Stimulated activated CD4-positive, alpha-beta T cell treated with anti-CD3 and anti-CD28 coated beads, Interleukin-4, amount 100 ng/mL, for 24 hours (primary cell): ENCODE measurements at regions not wholly inside any gene's neighbourhood (a gene's known extent, or its start where the extent isn't known, plus 50 kb on each side); places are given as distances from the start of the nearest gene placed in this dataset.
"Not testable (repeated sequence)": the region's sequence is repeated elsewhere in the genome, so short reads cannot be mapped to it uniquely, and the experiment has no call there.

Experiments used
- DNase-seq: peaks from one replicate; pipeline ENCODE4 v3.0.0-alpha.2; 2020

- DNase-seq = no peak
Measured at GRCh38 chr7:142460402-142461117, 202.7 kb upstream of the PRSS58 start.

- peak; percentile 39 for DNase-seq
Measured at GRCh38 chr7:142459551-142459963, 201.7 kb upstream of the PRSS58 start.

GRCh38 chr7:142457146-142457703, 199.4 kb upstream of the PRSS58 start:
- no peak for DNase-seq

- DNase-seq = no peak
Measured at GRCh38 chr7:142455392-142455791, 197.5 kb upstream of the PRSS58 start.

- peak; percentile 18 for DNase-seq
Measured at GRCh38 chr7:142454862-142455261, 197.0 kb upstream of the PRSS58 start.

- no peak for DNase-seq
Measured at GRCh38 chr7:142452791-142453190, 194.9 kb upstream of the PRSS58 start.

GRCh38 chr7:142451817-142452216, 194.0 kb upstream of the PRSS58 start:
- DNase-seq = no peak

- no peak for DNase-seq
Measured at GRCh38 chr7:142451296-142451695, 193.4 kb upstream of the PRSS58 start.

GRCh38 chr7:142450695-142451094, 192.8 kb upstream of the PRSS58 start:
- DNase-seq = no peak

GRCh38 chr7:142450206-142450605, 192.3 kb upstream of the PRSS58 start:
- no peak for DNase-seq

- not testable (repeated sequence) for DNase-seq
Measured at GRCh38 chr7:142448857-142449256, 191.0 kb upstream of the PRSS58 start.

GRCh38 chr7:142447762-142448161, 189.9 kb upstream of the PRSS58 start:
- no peak for DNase-seq

- DNase-seq = peak; percentile 38
Measured at GRCh38 chr7:142445019-142445686, 187.3 kb upstream of the PRSS58 start.

- no peak for DNase-seq
Measured at GRCh38 chr7:142443216-142444010, 185.6 kb upstream of the PRSS58 start.

GRCh38 chr7:142442396-142442795, 184.5 kb upstream of the PRSS58 start:
- DNase-seq = no peak

GRCh38 chr7:142440906-142441411, 183.1 kb upstream of the PRSS58 start:
- no peak for DNase-seq

GRCh38 chr7:142440219-142440905, 182.5 kb upstream of the PRSS58 start:
- DNase-seq = no peak

- no peak for DNase-seq
Measured at GRCh38 chr7:142439739-142440138, 181.9 kb upstream of the PRSS58 start.

GRCh38 chr7:142438923-142439515, 181.2 kb upstream of the PRSS58 start:
- no peak for DNase-seq

- peak; percentile 22 for DNase-seq
Measured at GRCh38 chr7:142438235-142438922, 180.5 kb upstream of the PRSS58 start.

GRCh38 chr7:142437741-142438140, 179.9 kb upstream of the PRSS58 start:
- DNase-seq = no peak

- no peak for DNase-seq
Measured at GRCh38 chr7:142436601-142437000, 178.7 kb upstream of the PRSS58 start.
